Astrocyte (in vitro differentiated cells and primary cell): ENCODE measurements at regions not wholly inside any gene's neighbourhood (a gene's known extent, or its start where the extent isn't known, plus 50 kb on each side); places are given as distances from the start of the nearest gene placed in this dataset.

Source experiments
- DNase-seq: peaks from one replicate; pipeline ENCODE4 v3.0.0-alpha.2; 2010; ENCODE audit warnings: low read depth
- FAIRE-seq: peaks from 2 replicates; lab custom pipeline; 2011; peaks lifted over from hg19 to GRCh38; lab: Jason Lieb, UNC
- H2AFZ ChIP-seq: 2 replicates; pipeline ENCODE4 v1.6.0; 2012; ENCODE audit warnings: low read depth, low read length, inconsistent platforms
- H3K27ac ChIP-seq: 2 replicates; pipeline ENCODE4 v1.5.1; 2011; ENCODE audit warnings: low read depth, low read length, inconsistent platforms
- H3K27me3 ChIP-seq: 2 replicates; pipeline ENCODE4 v1.6.0; 2011; ENCODE audit warnings: low read length, inconsistent platforms; ENCODE audit not compliant: insufficient read depth
- H3K36me3 ChIP-seq: 2 replicates; pipeline ENCODE4 v1.5.1; 2011; ENCODE audit warnings: low read length, inconsistent platforms; ENCODE audit not compliant: insufficient read depth
- H3K4me1 ChIP-seq: 2 replicates; pipeline ENCODE4 v1.5.1; 2011; ENCODE audit warnings: low read length, inconsistent platforms; ENCODE audit not compliant: insufficient read depth
- H3K4me2 ChIP-seq: 2 replicates; pipeline ENCODE4 v1.6.0; 2012; ENCODE audit warnings: low read length, inconsistent platforms
- H3K4me3 ChIP-seq: 2 replicates; pipeline ENCODE4 v1.5.1; 2011; ENCODE audit warnings: low read depth, mild to moderate bottlenecking, low read length, inconsistent platforms; ENCODE audit not compliant: insufficient read depth
- H3K79me2 ChIP-seq: 2 replicates; pipeline ENCODE4 v1.6.0; 2012; ENCODE audit warnings: mild to moderate bottlenecking, low read length, inconsistent platforms; ENCODE audit not compliant: insufficient read depth
- H3K9ac ChIP-seq: 2 replicates; pipeline ENCODE4 v1.6.0; 2012; ENCODE audit warnings: mild to moderate bottlenecking, low read length, inconsistent platforms
- H3K9me3 ChIP-seq: 2 replicates; pipeline ENCODE4 v1.5.1; 2012; ENCODE audit warnings: low read depth, mild to moderate bottlenecking, low read length, inconsistent platforms; ENCODE audit not compliant: insufficient read depth
- H4K20me1 ChIP-seq: 2 replicates; pipeline ENCODE4 v1.6.0; 2012; ENCODE audit warnings: low read length, inconsistent platforms; ENCODE audit not compliant: insufficient read depth
- H3K27ac Mint-ChIP-seq: one replicate; pipeline ENCODE4 v1.8.0; 2021; ENCODE audit warnings: mild to moderate bottlenecking, mixed read lengths; ENCODE audit not compliant: unreplicated experiment
- H3K27me3 Mint-ChIP-seq: one replicate; pipeline ENCODE4 v1.8.0; 2021; ENCODE audit warnings: low read depth, mixed read lengths; ENCODE audit not compliant: unreplicated experiment
- H3K36me3 Mint-ChIP-seq: one replicate; pipeline ENCODE4 v1.8.0; 2021; ENCODE audit warnings: low read depth, mixed read lengths; ENCODE audit not compliant: unreplicated experiment
- H3K4me1 Mint-ChIP-seq: one replicate; pipeline ENCODE4 v1.8.0; 2021; ENCODE audit warnings: low read depth, mixed read lengths; ENCODE audit not compliant: unreplicated experiment
- H3K4me3 Mint-ChIP-seq: one replicate; pipeline ENCODE4 v1.8.0; 2021; ENCODE audit warnings: mild to moderate bottlenecking, moderate library complexity, mixed read lengths; ENCODE audit not compliant: unreplicated experiment
- H3K9me3 Mint-ChIP-seq: one replicate; pipeline ENCODE4 v1.8.0; 2021; ENCODE audit warnings: mild to moderate bottlenecking, mixed read lengths; ENCODE audit not compliant: unreplicated experiment
- EZH2 ChIP-seq: IDR thresholded peaks from 2 replicates; pipeline ENCODE4 v1.6.1; 2012; ENCODE audit warnings: mild to moderate bottlenecking, low read length, inconsistent platforms; ENCODE audit not compliant: insufficient read depth
- TF ChIP-seq, protein P1 (sequence below): IDR thresholded peaks from 2 replicates; pipeline ENCODE4 v1.5.1; 2011; ENCODE audit warnings: low read depth, mild to moderate bottlenecking, inconsistent platforms, low read length, moderate library complexity; ENCODE audit not compliant: insufficient read depth

DNA sequence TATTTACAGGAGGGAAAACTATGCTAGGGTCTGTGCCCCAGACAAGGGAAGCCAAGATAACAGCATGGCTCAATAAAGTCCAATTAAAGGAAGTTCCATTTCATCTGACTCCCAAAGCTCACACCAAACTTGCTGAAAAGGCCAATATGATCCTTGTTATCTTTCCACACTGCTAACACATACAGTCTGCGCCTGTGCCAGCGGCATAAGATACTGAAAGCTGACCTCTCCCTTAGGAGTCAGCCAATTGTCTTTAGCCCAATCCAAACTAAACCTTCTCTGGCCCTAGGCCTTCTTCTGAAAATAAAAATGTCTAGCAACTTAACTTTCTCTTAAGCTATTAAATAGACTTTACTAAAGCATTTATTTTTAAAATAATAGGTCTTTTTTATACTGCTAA is 179.0 kb upstream of the PLD5 start:
- Histone ChIP-seq H3K27ac (no peak overlapping the region), H3K36me3 (no peaks in the 10 kb centered on the region), H3K79me2 (no peaks in the 10 kb centered on the region), H3K4me2 (no peak overlapping the region), H3K27me3 (no peaks in the 10 kb centered on the region), H3K4me1 (no peaks in the 10 kb centered on the region), H3K9ac (no peak overlapping the region), H3K9me3 (no peaks in the 10 kb centered on the region), H4K20me1 (no peaks in the 10 kb centered on the region), H3K4me3 (no peak overlapping the region), H2AFZ (no peak overlapping the region)
- Mint-ChIP-seq H3K27me3 (no peaks in the 10 kb centered on the region), H3K36me3 (no peaks in the 10 kb centered on the region), H3K9me3 (no peaks in the 10 kb centered on the region), H3K4me1 (no peaks in the 10 kb centered on the region), H3K4me3 (no peak overlapping the region), H3K27ac (no peak overlapping the region)
- DNase-seq (no peak), FAIRE-seq (no peak)
- no peak for TF ChIP-seq EZH2
- TF ChIP-seq, protein P1, sequence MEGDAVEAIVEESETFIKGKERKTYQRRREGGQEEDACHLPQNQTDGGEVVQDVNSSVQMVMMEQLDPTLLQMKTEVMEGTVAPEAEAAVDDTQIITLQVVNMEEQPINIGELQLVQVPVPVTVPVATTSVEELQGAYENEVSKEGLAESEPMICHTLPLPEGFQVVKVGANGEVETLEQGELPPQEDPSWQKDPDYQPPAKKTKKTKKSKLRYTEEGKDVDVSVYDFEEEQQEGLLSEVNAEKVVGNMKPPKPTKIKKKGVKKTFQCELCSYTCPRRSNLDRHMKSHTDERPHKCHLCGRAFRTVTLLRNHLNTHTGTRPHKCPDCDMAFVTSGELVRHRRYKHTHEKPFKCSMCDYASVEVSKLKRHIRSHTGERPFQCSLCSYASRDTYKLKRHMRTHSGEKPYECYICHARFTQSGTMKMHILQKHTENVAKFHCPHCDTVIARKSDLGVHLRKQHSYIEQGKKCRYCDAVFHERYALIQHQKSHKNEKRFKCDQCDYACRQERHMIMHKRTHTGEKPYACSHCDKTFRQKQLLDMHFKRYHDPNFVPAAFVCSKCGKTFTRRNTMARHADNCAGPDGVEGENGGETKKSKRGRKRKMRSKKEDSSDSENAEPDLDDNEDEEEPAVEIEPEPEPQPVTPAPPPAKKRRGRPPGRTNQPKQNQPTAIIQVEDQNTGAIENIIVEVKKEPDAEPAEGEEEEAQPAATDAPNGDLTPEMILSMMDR, result no peak

DNA sequence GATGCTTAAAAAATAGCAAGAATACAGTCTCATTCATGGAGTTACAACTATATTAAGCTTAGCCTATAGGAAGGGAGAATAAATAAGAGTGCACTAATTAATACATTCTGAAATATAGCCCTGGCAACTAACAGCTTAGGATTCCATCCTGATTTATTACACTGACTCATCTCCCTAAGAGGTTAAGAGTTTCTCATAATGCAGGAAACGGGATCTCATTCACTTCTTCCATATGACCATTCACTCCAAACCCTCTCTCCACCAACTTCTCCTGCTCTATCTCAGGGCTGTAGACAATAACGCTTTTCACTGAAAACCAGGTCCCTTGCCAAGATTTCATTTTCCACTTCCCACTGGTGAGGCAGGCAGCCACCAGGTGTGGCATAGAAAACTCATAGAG is 168.5 kb upstream of the PLD5 start:
- FAIRE-seq (no peak), DNase-seq (no peak)
- Histone ChIP-seq H3K4me2 (no peak overlapping the region), H3K79me2 (no peaks in the 10 kb centered on the region), H3K9ac (no peak overlapping the region), H2AFZ (no peak overlapping the region), H3K4me1 (no peaks in the 10 kb centered on the region), H3K27ac (no peak overlapping the region), H3K9me3 (no peaks in the 10 kb centered on the region), H3K27me3 (no peaks in the 10 kb centered on the region), H3K4me3 (no peak overlapping the region), H4K20me1 (no peaks in the 10 kb centered on the region), H3K36me3 (no peaks in the 10 kb centered on the region)
- Mint-ChIP-seq H3K4me3 (no peak overlapping the region), H3K27me3 (no peaks in the 10 kb centered on the region), H3K36me3 (no peaks in the 10 kb centered on the region), H3K27ac (no peak overlapping the region), H3K4me1 (no peaks in the 10 kb centered on the region), H3K9me3 (peaks cover 2% of the 10 kb centered on the region)
- TF ChIP-seq, protein P1, result no peak
- TF ChIP-seq EZH2, result no peak

DNA sequence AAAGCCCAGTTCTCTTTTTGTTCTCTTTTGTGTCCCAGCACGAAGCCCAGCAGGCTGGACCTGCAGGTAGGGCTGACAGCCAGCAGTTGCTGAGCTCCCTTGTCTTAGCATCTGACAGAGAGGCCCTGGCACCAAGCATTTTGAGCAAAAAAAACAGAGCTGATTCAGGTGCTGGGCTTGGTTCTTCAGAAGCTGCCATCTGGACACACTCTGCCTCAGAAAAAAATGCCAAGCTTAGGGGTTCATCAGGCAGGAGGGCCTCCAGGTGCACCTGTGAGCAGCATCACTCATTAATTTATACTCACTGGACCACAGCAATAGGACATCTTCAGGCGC is 167.1 kb upstream of the PLD5 start:
- TF ChIP-seq EZH2, result no peak
- TF ChIP-seq, protein P1, result no peak
- Histone ChIP-seq H3K4me3 (no peak overlapping the region), H3K4me2 (no peak overlapping the region), H3K9ac (no peak overlapping the region), H3K4me1 (no peaks in the 10 kb centered on the region), H3K27me3 (no peaks in the 10 kb centered on the region), H4K20me1 (no peaks in the 10 kb centered on the region), H3K79me2 (no peaks in the 10 kb centered on the region), H3K9me3 (no peaks in the 10 kb centered on the region), H3K27ac (no peak overlapping the region), H3K36me3 (no peaks in the 10 kb centered on the region), H2AFZ (no peak overlapping the region)
- Mint-ChIP-seq H3K9me3 (peaks cover 2% of the 10 kb centered on the region), H3K36me3 (no peaks in the 10 kb centered on the region), H3K27me3 (no peaks in the 10 kb centered on the region), H3K27ac (no peak overlapping the region), H3K4me3 (no peak overlapping the region), H3K4me1 (no peaks in the 10 kb centered on the region)
- FAIRE-seq (no peak), DNase-seq (no peak)
